Esophagus squamous epithelium (tissue), 4 donors: ENCODE measurements at regions not wholly inside any gene's neighbourhood (a gene's known extent, or its start where the extent isn't known, plus 50 kb on each side); places are given as distances from the start of the nearest gene placed in this dataset.

Experiments
- POLR2A ChIP-seq, 4 donors: fragments of 450-650 bp; IDR thresholded peaks; one replicate each; pipeline ENCODE4 v1.6.1; 2017; ENCODE audit warnings: antibody characterized with exemption in 4 of 4, mild to moderate bottlenecking in 4 of 4, moderate library complexity in 3 of 4
- TF ChIP-seq, protein P1 (sequence below), 6 experiments: fragments of 450-650 bp in 4 of 6; fragments of 200-600 bp in 2 of 6; sonication (generic) in 2 of 6; IDR thresholded peaks; one replicate each; pipeline ENCODE4 v1.5.1; 2016 to 2019; ENCODE audit warnings: antibody characterized with exemption in 6 of 6, mild to moderate bottlenecking in 4 of 6, moderate library complexity in 4 of 6

DNA sequence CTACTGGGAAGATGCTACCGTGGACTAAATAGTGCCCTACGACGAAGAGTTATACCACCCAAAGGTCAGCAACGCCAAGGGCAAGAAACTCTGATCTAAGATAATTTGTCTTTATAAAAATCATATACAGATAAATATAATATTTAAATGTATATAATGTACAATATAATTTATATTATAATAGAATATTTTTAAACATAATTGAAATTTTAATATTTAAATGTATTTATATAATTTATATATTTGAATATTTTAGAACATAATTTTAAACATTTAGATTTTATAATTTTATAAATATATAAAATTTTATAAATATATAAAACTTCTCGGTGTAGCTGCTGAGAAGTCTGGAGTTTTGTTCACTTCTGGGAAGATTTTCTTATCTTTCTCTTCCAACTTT is 209.2 kb downstream of the FOXL1 start:
- TF ChIP-seq, protein P1, sequence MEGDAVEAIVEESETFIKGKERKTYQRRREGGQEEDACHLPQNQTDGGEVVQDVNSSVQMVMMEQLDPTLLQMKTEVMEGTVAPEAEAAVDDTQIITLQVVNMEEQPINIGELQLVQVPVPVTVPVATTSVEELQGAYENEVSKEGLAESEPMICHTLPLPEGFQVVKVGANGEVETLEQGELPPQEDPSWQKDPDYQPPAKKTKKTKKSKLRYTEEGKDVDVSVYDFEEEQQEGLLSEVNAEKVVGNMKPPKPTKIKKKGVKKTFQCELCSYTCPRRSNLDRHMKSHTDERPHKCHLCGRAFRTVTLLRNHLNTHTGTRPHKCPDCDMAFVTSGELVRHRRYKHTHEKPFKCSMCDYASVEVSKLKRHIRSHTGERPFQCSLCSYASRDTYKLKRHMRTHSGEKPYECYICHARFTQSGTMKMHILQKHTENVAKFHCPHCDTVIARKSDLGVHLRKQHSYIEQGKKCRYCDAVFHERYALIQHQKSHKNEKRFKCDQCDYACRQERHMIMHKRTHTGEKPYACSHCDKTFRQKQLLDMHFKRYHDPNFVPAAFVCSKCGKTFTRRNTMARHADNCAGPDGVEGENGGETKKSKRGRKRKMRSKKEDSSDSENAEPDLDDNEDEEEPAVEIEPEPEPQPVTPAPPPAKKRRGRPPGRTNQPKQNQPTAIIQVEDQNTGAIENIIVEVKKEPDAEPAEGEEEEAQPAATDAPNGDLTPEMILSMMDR (IDR thresholded peaks at IDR 0.05): no peak
- no peak for TF ChIP-seq POLR2A (IDR thresholded peaks at IDR 0.05)
